Astrocyte of the hippocampus (primary cell): ENCODE measurements at regions not wholly inside any gene's neighbourhood (a gene's known extent, or its start where the extent isn't known, plus 50 kb on each side); places are given as distances from the start of the nearest gene placed in this dataset.

Experiments
- DNase-seq: peaks from one replicate; pipeline ENCODE4 v3.0.0; 2011; ENCODE audit warnings: low read depth, low spot score

- DNase-seq, result no peak
Measured at GRCh38 chr20:12644461-12644860, 364.3 kb upstream of the SPTLC3 start.

GRCh38 chr20:12649234-12649633, 359.5 kb upstream of the SPTLC3 start:
- no peak for DNase-seq

- no peak for DNase-seq
Measured at GRCh38 chr20:12653642-12654041, 355.1 kb upstream of the SPTLC3 start.

- no peak for DNase-seq
Measured at GRCh38 chr20:12659942-12660341, 348.8 kb upstream of the SPTLC3 start.

- DNase-seq, result peak; percentile 9
Measured at GRCh38 chr20:12660918-12661317, 347.9 kb upstream of the SPTLC3 start.

- no peak for DNase-seq
Measured at GRCh38 chr20:12670301-12670700, 338.5 kb upstream of the SPTLC3 start.

GRCh38 chr20:12673352-12673751, 335.4 kb upstream of the SPTLC3 start:
- no peak for DNase-seq

GRCh38 chr20:12677925-12678324, 330.8 kb upstream of the SPTLC3 start:
- DNase-seq, result no peak

- no peak for DNase-seq
Measured at GRCh38 chr20:12679447-12679846, 329.3 kb upstream of the SPTLC3 start.

- no peak for DNase-seq
Measured at GRCh38 chr20:12682613-12683012, 326.2 kb upstream of the SPTLC3 start.

GRCh38 chr20:12687476-12687875, 321.3 kb upstream of the SPTLC3 start:
- no peak for DNase-seq

GRCh38 chr20:12695937-12696336, 312.8 kb upstream of the SPTLC3 start:
- no peak for DNase-seq

- no peak for DNase-seq
Measured at GRCh38 chr20:12698817-12699216, 310.0 kb upstream of the SPTLC3 start.

- no peak for DNase-seq
Measured at GRCh38 chr20:12699374-12700228, 309.2 kb upstream of the SPTLC3 start.

- DNase-seq, result no peak
Measured at GRCh38 chr20:12700701-12701100, 308.1 kb upstream of the SPTLC3 start.

- no peak for DNase-seq
Measured at GRCh38 chr20:12702312-12702711, 306.5 kb upstream of the SPTLC3 start.

GRCh38 chr20:12715371-12715770, 293.4 kb upstream of the SPTLC3 start:
- DNase-seq, result no peak

GRCh38 chr20:12715991-12716680, 292.6 kb upstream of the SPTLC3 start:
- no peak for DNase-seq

- DNase-seq, result no peak
Measured at GRCh38 chr20:12717061-12717460, 291.7 kb upstream of the SPTLC3 start.

GRCh38 chr20:12718619-12719018, 290.2 kb upstream of the SPTLC3 start:
- DNase-seq, result no peak

GRCh38 chr20:12721636-12722035, 287.1 kb upstream of the SPTLC3 start:
- no peak for DNase-seq

- no peak for DNase-seq
Measured at GRCh38 chr20:12722091-12722490, 286.7 kb upstream of the SPTLC3 start.

- no peak for DNase-seq
Measured at GRCh38 chr20:12723811-12724210, 285.0 kb upstream of the SPTLC3 start.
